ENCODE measurements at regions not wholly inside any gene's neighbourhood (a gene's known extent, or its start where the extent isn't known, plus 50 kb on each side); places are given as distances from the start of the nearest gene placed in this dataset.

GRCh38 chr2:173830170-173830569, 135.0 kb downstream of the SP3 start:
- DNase-seq (ENCODE audit: low read depth, low spot score): no peak
- in situ Hi-C loops (cut with HindIII; ENCODE audit: low pct_unique_long_range_greater_than_20kb, low sequenced_read_pairs): no loop called here

- DNase-seq (ENCODE audit: low read depth, low spot score): no peak
- in situ Hi-C loops (cut with HindIII; ENCODE audit: low pct_unique_long_range_greater_than_20kb, low sequenced_read_pairs): no loop called here
Observed at GRCh38 chr2:173831312-173832229, 133.6 kb downstream of the SP3 start.

- in situ Hi-C loops (cut with HindIII; ENCODE audit: low pct_unique_long_range_greater_than_20kb, low sequenced_read_pairs): no loop called here
- no peak for DNase-seq (ENCODE audit: low read depth, low spot score)
Observed at GRCh38 chr2:173834141-173834540, 131.0 kb downstream of the SP3 start.

- no peak for DNase-seq (ENCODE audit: low read depth, low spot score)
- in situ Hi-C loops (cut with HindIII; ENCODE audit: low pct_unique_long_range_greater_than_20kb, low sequenced_read_pairs): no loop called here
Observed at GRCh38 chr2:173835726-173836125, 129.4 kb downstream of the SP3 start.

- in situ Hi-C loops (cut with HindIII; ENCODE audit: low pct_unique_long_range_greater_than_20kb, low sequenced_read_pairs): no loop called here
- DNase-seq (ENCODE audit: low read depth, low spot score): no peak
Observed at GRCh38 chr2:173841110-173841509, 124.1 kb downstream of the SP3 start.

GRCh38 chr2:173843526-173843925, 121.6 kb downstream of the SP3 start:
- DNase-seq (ENCODE audit: low read depth, low spot score): no peak

GRCh38 chr2:173851141-173851641, 114.0 kb downstream of the SP3 start:
- DNase-seq (ENCODE audit: low read depth, low spot score): no peak
- in situ Hi-C loops (cut with HindIII; ENCODE audit: low pct_unique_long_range_greater_than_20kb, low sequenced_read_pairs): no loop called here

More at GRCh38 chr2:173843526-173843925, 121.6 kb downstream of the SP3 start:
- in situ Hi-C loops (cut with HindIII; ENCODE audit: low pct_unique_long_range_greater_than_20kb, low sequenced_read_pairs): no loop called here

GRCh38 chr2:173854141-173854540, 111.0 kb downstream of the SP3 start:
- in situ Hi-C loops (cut with HindIII; ENCODE audit: low pct_unique_long_range_greater_than_20kb, low sequenced_read_pairs): no loop called here
- no peak for DNase-seq (ENCODE audit: low read depth, low spot score)

GRCh38 chr2:173854840-173855239, 110.3 kb downstream of the SP3 start:
- no peak for DNase-seq (ENCODE audit: low read depth, low spot score)

GRCh38 chr2:173855661-173856060, 109.5 kb downstream of the SP3 start:
- DNase-seq (ENCODE audit: low read depth, low spot score): no peak

More at GRCh38 chr2:173854840-173855239, 110.3 kb downstream of the SP3 start:
- in situ Hi-C loops (cut with HindIII; ENCODE audit: low pct_unique_long_range_greater_than_20kb, low sequenced_read_pairs): no loop called here

More at GRCh38 chr2:173855661-173856060, 109.5 kb downstream of the SP3 start:
- in situ Hi-C loops (cut with HindIII; ENCODE audit: low pct_unique_long_range_greater_than_20kb, low sequenced_read_pairs): no loop called here

Small RNAs in the stretch of these regions (small RNA-seq; reads per million reads assigned to genes)
- gene AC013410.2: 0 reads per million in 2 experiments
